DOHH2 (cell line): ENCODE measurements at regions not wholly inside any gene's neighbourhood (a gene's known extent, or its start where the extent isn't known, plus 50 kb on each side); places are given as distances from the start of the nearest gene placed in this dataset.

ENCODE experiments used
- CTCF ChIP-seq: fragments of 200-600 bp; sonication (generic); IDR thresholded peaks from one replicate; pipeline ENCODE4 v1.5.1; 2014; ENCODE audit warnings: antibody characterized with exemption, mild to moderate bottlenecking, low read depth, low read length; ENCODE audit not compliant: poor library complexity, severe bottlenecking
- EZH2phosphoT487 ChIP-seq: fragments of 200-600 bp; sonication (generic); IDR thresholded peaks from 2 replicates; pipeline ENCODE4 v1.6.1; 2017; ENCODE audit warnings: borderline replicate concordance, mild to moderate bottlenecking, antibody characterized with exemption, low read length, moderate library complexity, mixed read lengths

- TF ChIP-seq CTCF (no peak), EZH2phosphoT487 (no peak)
Measured at GRCh38 chr4:164011791-164012190, 517.3 kb downstream of the TMA16 start.
